ENCODE measurements at regions not wholly inside any gene's neighbourhood (a gene's known extent, or its start where the extent isn't known, plus 50 kb on each side); places are given as distances from the start of the nearest gene placed in this dataset.
"Not testable (repeated sequence)": the region's sequence is repeated elsewhere in the genome, so short reads cannot be mapped to it uniquely, and the experiment has no call there.

GRCh38 chr1:58950897-58951296, 167.1 kb upstream of the JUN start:
- no peaks in the 10 kb centered on the region for H3K4me1 ChIP-seq
- H3K4me3 ChIP-seq = no peak overlapping the region
- in situ Hi-C loops (cut with MboI; ENCODE audit: low sequenced_read_pairs) = no loop called here
- no peak for DNase-seq (ENCODE audit: low spot score in 2 of 2)
- no peaks in the 10 kb centered on the region for H3K27me3 ChIP-seq (ENCODE audit: low read depth)
- no peaks in the 10 kb centered on the region for H3K9me3 ChIP-seq
- no peaks in the 10 kb centered on the region for H3K36me3 ChIP-seq (replicated peaks)

- DNase-seq (ENCODE audit: low spot score in 2 of 2); H3K36me3 ChIP-seq (replicated peaks); H3K9me3 ChIP-seq; H3K4me1 ChIP-seq; H3K4me3 ChIP-seq; H3K27me3 ChIP-seq (ENCODE audit: low read depth); in situ Hi-C loops (cut with MboI; ENCODE audit: low sequenced_read_pairs): not testable (repeated sequence)
Observed at GRCh38 chr1:58953951-58954350, 170.1 kb upstream of the JUN start.

GRCh38 chr1:58963287-58963686, 179.4 kb upstream of the JUN start:
- H3K9me3 ChIP-seq; H3K36me3 ChIP-seq (replicated peaks); H3K4me3 ChIP-seq; in situ Hi-C loops (cut with MboI; ENCODE audit: low sequenced_read_pairs); H3K27me3 ChIP-seq (ENCODE audit: low read depth); H3K4me1 ChIP-seq; DNase-seq (ENCODE audit: low spot score in 2 of 2): not testable (repeated sequence)

GRCh38 chr1:58964428-58964827, 180.6 kb upstream of the JUN start:
- Histone ChIP-seq H3K27me3 (ENCODE audit: low read depth) (no peaks in the 10 kb centered on the region), H3K4me3 (no peak overlapping the region), H3K4me1 (no peaks in the 10 kb centered on the region), H3K9me3 (no peaks in the 10 kb centered on the region), H3K36me3 (replicated peaks) (no peaks in the 10 kb centered on the region)
- in situ Hi-C loops (cut with MboI; ENCODE audit: low sequenced_read_pairs) = no loop called here
- no peak for DNase-seq (ENCODE audit: low spot score in 2 of 2)

GRCh38 chr1:58964880-58965279, 181.0 kb upstream of the JUN start:
- H3K9me3 ChIP-seq = no peaks in the 10 kb centered on the region
- no peak overlapping the region for H3K4me3 ChIP-seq
- H3K36me3 ChIP-seq (replicated peaks) = no peaks in the 10 kb centered on the region
- no peak for DNase-seq (ENCODE audit: low spot score in 2 of 2)
- H3K27me3 ChIP-seq (ENCODE audit: low read depth) = no peaks in the 10 kb centered on the region
- in situ Hi-C loops (cut with MboI; ENCODE audit: low sequenced_read_pairs) = no loop called here
- H3K4me1 ChIP-seq = no peaks in the 10 kb centered on the region

GRCh38 chr1:58966103-58966916, 182.5 kb upstream of the JUN start:
- H3K36me3 ChIP-seq (replicated peaks) = no peaks in the 10 kb centered on the region
- no peaks in the 10 kb centered on the region for H3K4me1 ChIP-seq
- DNase-seq (ENCODE audit: low spot score in 2 of 2) = no peak
- in situ Hi-C loops (cut with MboI; ENCODE audit: low sequenced_read_pairs) = no loop called here
- no peaks in the 10 kb centered on the region for H3K27me3 ChIP-seq (ENCODE audit: low read depth)
- no peaks in the 10 kb centered on the region for H3K9me3 ChIP-seq
- no peak overlapping the region for H3K4me3 ChIP-seq

GRCh38 chr1:58966917-58967740, 183.3 kb upstream of the JUN start:
- H3K36me3 ChIP-seq (replicated peaks) = no peaks in the 10 kb centered on the region
- no peaks in the 10 kb centered on the region for H3K4me1 ChIP-seq
- no peak for DNase-seq (ENCODE audit: low spot score in 2 of 2)
- in situ Hi-C loops (cut with MboI; ENCODE audit: low sequenced_read_pairs) = no loop called here
- no peak overlapping the region for H3K4me3 ChIP-seq
- H3K27me3 ChIP-seq (ENCODE audit: low read depth) = no peaks in the 10 kb centered on the region
- H3K9me3 ChIP-seq = no peaks in the 10 kb centered on the region

- no peaks in the 10 kb centered on the region for H3K27me3 ChIP-seq (ENCODE audit: low read depth)
- H3K9me3 ChIP-seq = no peaks in the 10 kb centered on the region
- H3K4me3 ChIP-seq = no peak overlapping the region
- no peaks in the 10 kb centered on the region for H3K36me3 ChIP-seq (replicated peaks)
- H3K4me1 ChIP-seq = no peaks in the 10 kb centered on the region
- in situ Hi-C loops (cut with MboI; ENCODE audit: low sequenced_read_pairs) = no loop called here
- DNase-seq (ENCODE audit: low spot score in 2 of 2) = no peak
Observed at GRCh38 chr1:58968360-58968952, 184.6 kb upstream of the JUN start.

- in situ Hi-C loops (cut with MboI; ENCODE audit: low sequenced_read_pairs) = not testable (repeated sequence)
Observed at GRCh38 chr1:58969176-58969575, 185.3 kb upstream of the JUN start.

GRCh38 chr1:58971629-58972140, 187.8 kb upstream of the JUN start:
- Histone ChIP-seq H3K4me1 (no peaks in the 10 kb centered on the region), H3K36me3 (replicated peaks) (no peaks in the 10 kb centered on the region), H3K4me3 (no peak overlapping the region), H3K27me3 (ENCODE audit: low read depth) (no peaks in the 10 kb centered on the region), H3K9me3 (no peaks in the 10 kb centered on the region)
- in situ Hi-C loops (cut with MboI; ENCODE audit: low sequenced_read_pairs) = no loop called here
- DNase-seq (ENCODE audit: low spot score in 2 of 2) = no peak

More at GRCh38 chr1:58969176-58969575, 185.3 kb upstream of the JUN start:
- H3K4me3 ChIP-seq; H3K9me3 ChIP-seq; DNase-seq (ENCODE audit: low spot score in 2 of 2); H3K27me3 ChIP-seq (ENCODE audit: low read depth); H3K36me3 ChIP-seq (replicated peaks); H3K4me1 ChIP-seq: not testable (repeated sequence)

GRCh38 chr1:58975888-58976287, 192.0 kb upstream of the JUN start:
- in situ Hi-C loops (cut with MboI; ENCODE audit: low sequenced_read_pairs) = no loop called here
- no peak for DNase-seq (ENCODE audit: low spot score in 2 of 2)
- no peaks in the 10 kb centered on the region for H3K36me3 ChIP-seq (replicated peaks)
- no peaks in the 10 kb centered on the region for H3K27me3 ChIP-seq (ENCODE audit: low read depth)
- no peak overlapping the region for H3K4me3 ChIP-seq
- H3K4me1 ChIP-seq = no peaks in the 10 kb centered on the region
- no peaks in the 10 kb centered on the region for H3K9me3 ChIP-seq

GRCh38 chr1:58976294-58976693, 192.4 kb upstream of the JUN start:
- in situ Hi-C loops (cut with MboI; ENCODE audit: low sequenced_read_pairs) = no loop called here

GRCh38 chr1:58977598-58977997, 193.8 kb upstream of the JUN start:
- Histone ChIP-seq H3K4me3 (no peak overlapping the region), H3K36me3 (replicated peaks) (no peaks in the 10 kb centered on the region), H3K4me1 (no peaks in the 10 kb centered on the region), H3K27me3 (ENCODE audit: low read depth) (no peaks in the 10 kb centered on the region), H3K9me3 (no peaks in the 10 kb centered on the region)
- DNase-seq (ENCODE audit: low spot score in 2 of 2) = no peak
- in situ Hi-C loops (cut with MboI; ENCODE audit: low sequenced_read_pairs) = no loop called here

More at GRCh38 chr1:58976294-58976693, 192.4 kb upstream of the JUN start:
- no peak for DNase-seq (ENCODE audit: low spot score in 2 of 2)
- H3K4me3 ChIP-seq = no peak overlapping the region
- no peaks in the 10 kb centered on the region for H3K36me3 ChIP-seq (replicated peaks)
- H3K4me1 ChIP-seq = no peaks in the 10 kb centered on the region
- H3K9me3 ChIP-seq = no peaks in the 10 kb centered on the region
- no peaks in the 10 kb centered on the region for H3K27me3 ChIP-seq (ENCODE audit: low read depth)

- DNase-seq (ENCODE audit: low spot score in 2 of 2) = no peak
- H3K4me1 ChIP-seq = no peaks in the 10 kb centered on the region
- H3K27me3 ChIP-seq (ENCODE audit: low read depth) = no peaks in the 10 kb centered on the region
- no peak overlapping the region for H3K4me3 ChIP-seq
- in situ Hi-C loops (cut with MboI; ENCODE audit: low sequenced_read_pairs) = no loop called here
- H3K36me3 ChIP-seq (replicated peaks) = no peaks in the 10 kb centered on the region
- no peaks in the 10 kb centered on the region for H3K9me3 ChIP-seq
Observed at GRCh38 chr1:58978096-58978495, 194.2 kb upstream of the JUN start.
